Right forelimb (tissue), 1 donor: ENCODE measurements at regions not wholly inside any gene's neighbourhood (a gene's known extent, or its start where the extent isn't known, plus 50 kb on each side); places are given as distances from the start of the nearest gene placed in this dataset.

Experiments used
- DNase-seq: peaks from one replicate; pipeline ENCODE4 v3.0.0-alpha.2; 2018

GRCh38 chr9:134229466-134230091 lies 65.2 kb upstream of the RNU6ATAC start:
- DNase-seq, result no peak

- no peak for DNase-seq
Observed at GRCh38 chr9:134230092-134230941, 66.0 kb upstream of the RNU6ATAC start.

- DNase-seq, result no peak
Observed at GRCh38 chr9:134230942-134231325, 66.6 kb upstream of the RNU6ATAC start.

- DNase-seq, result no peak
Observed at GRCh38 chr9:134231330-134231745, 67.0 kb upstream of the RNU6ATAC start.

- no peak for DNase-seq
Observed at GRCh38 chr9:134231767-134232166, 67.4 kb upstream of the RNU6ATAC start.

- no peak for DNase-seq
Observed at GRCh38 chr9:134233022-134233421, 68.7 kb upstream of the RNU6ATAC start.

GRCh38 chr9:134234001-134234660 lies 69.8 kb upstream of the RNU6ATAC start:
- DNase-seq, result no peak

- no peak for DNase-seq
Observed at GRCh38 chr9:134234687-134235359, 70.5 kb upstream of the RNU6ATAC start.

- no peak for DNase-seq
Observed at GRCh38 chr9:134235366-134235765, 71.0 kb upstream of the RNU6ATAC start.

GRCh38 chr9:134236001-134236421 lies 71.6 kb upstream of the RNU6ATAC start:
- no peak for DNase-seq

GRCh38 chr9:134236935-134237629 lies 72.7 kb upstream of the RNU6ATAC start:
- DNase-seq, result no peak

- DNase-seq, result no peak
Observed at GRCh38 chr9:134237630-134238265, 73.4 kb upstream of the RNU6ATAC start.

GRCh38 chr9:134239130-134239903 lies 75.0 kb upstream of the RNU6ATAC start:
- DNase-seq, result no peak

- DNase-seq, result no peak
Observed at GRCh38 chr9:134239939-134240338, 75.6 kb upstream of the RNU6ATAC start.

- DNase-seq, result no peak
Observed at GRCh38 chr9:134240361-134240760, 76.0 kb upstream of the RNU6ATAC start.

GRCh38 chr9:134242706-134243105 lies 78.3 kb upstream of the RNU6ATAC start:
- DNase-seq, result no peak

GRCh38 chr9:134243778-134244467 lies 79.6 kb upstream of the RNU6ATAC start:
- no peak for DNase-seq

- no peak for DNase-seq
Observed at GRCh38 chr9:134245179-134245578, 80.8 kb upstream of the RNU6ATAC start.

GRCh38 chr9:134247918-134248631 lies 78.2 kb upstream of the RXRA start:
- DNase-seq, result no peak
